SU-DHL-6 (cell line): ENCODE measurements at regions not wholly inside any gene's neighbourhood (a gene's known extent, or its start where the extent isn't known, plus 50 kb on each side); places are given as distances from the start of the nearest gene placed in this dataset.

Experiments used
- CTCF ChIP-seq: fragments of 200-600 bp; sonication (generic); IDR thresholded peaks from one replicate; pipeline ENCODE4 v1.5.1; 2017; ENCODE audit warnings: antibody characterized with exemption, mild to moderate bottlenecking, low read length, moderate library complexity; ENCODE audit not compliant: insufficient read depth, poor library complexity, severe bottlenecking
- EZH2phosphoT487 ChIP-seq: fragments of 200-600 bp; sonication (generic), shearing (Covaris generic); conservative IDR thresholded peaks from 2 replicates; pipeline ENCODE4 v1.6.1; 2018; ENCODE audit warnings: mild to moderate bottlenecking, antibody characterized with exemption, low read length, moderate library complexity, mixed read lengths

GRCh38 chr12:83461336-83461935 is 774.7 kb downstream of the TMTC2 start:
- TF ChIP-seq CTCF, result no peak
- TF ChIP-seq EZH2phosphoT487, result no peak
